Non-pigmented ciliary epithelial cell (primary cell): ENCODE measurements at regions not wholly inside any gene's neighbourhood (a gene's known extent, or its start where the extent isn't known, plus 50 kb on each side); places are given as distances from the start of the nearest gene placed in this dataset.

Experiments used
- DNase-seq: peaks from one replicate; pipeline ENCODE4 v3.0.0-alpha.2; 2010; ENCODE audit warnings: low read depth

DNA sequence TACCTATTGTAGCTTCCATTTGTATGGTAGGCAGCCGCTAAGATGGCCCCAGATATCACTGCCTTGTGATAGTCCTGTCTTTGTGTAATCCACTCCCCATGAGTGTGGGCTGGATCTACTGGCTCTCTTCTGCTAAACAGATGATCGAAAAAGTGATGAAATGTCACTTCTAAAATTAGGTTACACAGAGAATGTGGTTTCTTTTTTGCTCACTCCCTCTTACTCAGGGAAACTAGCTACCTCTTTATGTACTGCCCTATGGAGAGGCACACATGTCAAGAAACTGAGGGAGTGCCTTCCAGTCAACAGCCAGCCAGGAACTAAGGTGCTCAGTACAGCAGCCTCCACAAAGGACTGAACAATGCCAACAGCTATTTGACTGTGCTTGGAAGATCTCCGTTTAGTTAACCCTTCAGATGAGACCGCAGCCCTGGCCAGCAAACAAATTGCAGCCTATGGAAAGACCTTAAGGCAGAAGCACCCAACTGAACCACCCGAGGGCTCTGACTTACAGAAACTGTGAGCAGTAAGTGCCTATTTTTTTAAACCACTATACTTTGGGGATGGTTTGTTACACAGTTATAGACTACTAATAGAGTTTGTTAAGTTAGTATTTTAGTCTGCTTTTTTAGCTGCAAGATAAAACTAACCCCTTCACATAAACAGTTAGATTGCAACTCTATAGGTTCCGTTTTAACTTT, 113.2 kb upstream of the MAF start:
- DNase-seq: no peak

GRCh38 chr16:79712276-79712675, 111.7 kb upstream of the MAF start:
- no peak for DNase-seq

GRCh38 chr16:79707876-79708275, 107.3 kb upstream of the MAF start:
- DNase-seq: no peak

DNA sequence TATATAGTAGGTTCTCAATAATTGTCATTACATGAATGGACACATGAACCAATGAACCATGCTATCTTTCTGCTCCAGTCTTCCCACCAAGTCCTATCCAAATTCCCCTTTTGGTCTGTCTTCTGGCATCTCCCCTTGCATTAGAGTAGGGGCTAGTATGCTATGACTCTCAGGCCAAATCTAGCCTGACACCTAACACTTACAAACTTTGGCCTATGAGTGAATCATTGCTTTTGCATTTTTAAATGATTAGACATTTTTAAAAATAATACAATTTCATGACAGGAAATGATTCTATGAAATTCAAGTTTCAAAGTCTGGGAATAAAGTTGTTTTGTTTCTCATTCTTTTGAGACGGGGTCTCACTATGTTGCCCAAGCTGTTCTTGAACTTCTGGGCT, 102.5 kb upstream of the MAF start:
- DNase-seq: no peak

- no peak for DNase-seq
Observed at GRCh38 chr16:79698341-79698753, 97.8 kb upstream of the MAF start.

- DNase-seq: no peak
Observed at GRCh38 chr16:79697562-79698112, 97.1 kb upstream of the MAF start.

DNA sequence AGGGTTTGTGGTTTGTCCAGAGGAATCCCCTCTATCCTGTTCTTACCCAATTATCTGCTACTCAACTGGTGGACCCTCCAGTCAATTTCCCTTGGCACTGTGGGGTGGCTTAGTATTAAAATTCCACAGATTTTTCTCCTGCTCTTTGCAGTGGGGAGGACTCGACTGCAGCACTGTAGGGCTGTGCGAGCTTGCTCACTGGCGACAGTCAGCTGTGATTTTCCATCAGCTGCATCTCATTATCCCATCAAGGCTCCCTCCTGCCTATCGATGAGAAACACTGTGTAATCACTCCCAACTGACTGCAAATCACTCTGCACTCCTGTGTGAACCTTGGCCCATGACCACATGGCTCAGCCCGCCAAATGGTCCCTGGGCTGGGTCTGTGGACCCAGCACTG, 90.5 kb upstream of the MAF start:
- DNase-seq: no peak

DNA sequence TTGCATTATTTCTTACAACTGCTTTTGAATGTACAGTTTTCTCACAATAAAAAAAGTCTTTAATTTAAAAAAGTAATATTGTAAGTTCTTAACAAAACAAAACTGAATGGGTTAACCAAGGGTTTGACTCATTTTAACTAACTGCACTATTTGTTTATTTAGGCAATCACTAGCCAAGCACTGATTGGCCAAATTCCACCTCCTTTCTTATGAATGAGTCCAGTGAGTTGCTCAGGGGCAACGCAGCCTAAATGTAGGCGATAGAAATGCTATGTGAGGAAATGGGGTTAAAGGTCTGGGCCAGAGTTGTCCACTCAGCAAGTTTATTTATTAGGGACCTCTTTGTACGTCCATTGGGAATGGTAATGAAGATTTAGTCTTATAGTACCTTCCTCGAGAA, 89.6 kb upstream of the MAF start:
- no peak for DNase-seq

GRCh38 chr16:79687249-79688130, 87.0 kb upstream of the MAF start:
- no peak for DNase-seq

GRCh38 chr16:79685871-79686270, 85.3 kb upstream of the MAF start:
- DNase-seq: no peak

DNA sequence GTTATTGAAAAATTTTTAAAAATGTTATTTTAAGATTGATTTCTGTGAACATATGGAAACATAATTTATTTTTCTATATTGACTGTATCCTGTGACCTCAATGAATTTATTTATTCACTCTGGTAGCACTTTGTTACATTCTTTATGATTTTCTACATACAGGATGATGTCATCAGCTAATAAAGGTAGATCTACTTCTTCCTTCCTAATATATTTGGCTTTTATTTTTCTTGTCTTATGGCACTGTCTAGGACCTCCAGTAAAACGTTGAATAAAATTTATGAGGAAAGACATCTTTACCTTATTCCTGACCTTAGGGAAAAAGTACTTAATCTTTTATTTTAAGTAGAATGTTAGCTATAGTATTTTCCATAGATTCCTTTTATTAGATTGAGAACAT, 78.8 kb upstream of the MAF start:
- DNase-seq: no peak

DNA sequence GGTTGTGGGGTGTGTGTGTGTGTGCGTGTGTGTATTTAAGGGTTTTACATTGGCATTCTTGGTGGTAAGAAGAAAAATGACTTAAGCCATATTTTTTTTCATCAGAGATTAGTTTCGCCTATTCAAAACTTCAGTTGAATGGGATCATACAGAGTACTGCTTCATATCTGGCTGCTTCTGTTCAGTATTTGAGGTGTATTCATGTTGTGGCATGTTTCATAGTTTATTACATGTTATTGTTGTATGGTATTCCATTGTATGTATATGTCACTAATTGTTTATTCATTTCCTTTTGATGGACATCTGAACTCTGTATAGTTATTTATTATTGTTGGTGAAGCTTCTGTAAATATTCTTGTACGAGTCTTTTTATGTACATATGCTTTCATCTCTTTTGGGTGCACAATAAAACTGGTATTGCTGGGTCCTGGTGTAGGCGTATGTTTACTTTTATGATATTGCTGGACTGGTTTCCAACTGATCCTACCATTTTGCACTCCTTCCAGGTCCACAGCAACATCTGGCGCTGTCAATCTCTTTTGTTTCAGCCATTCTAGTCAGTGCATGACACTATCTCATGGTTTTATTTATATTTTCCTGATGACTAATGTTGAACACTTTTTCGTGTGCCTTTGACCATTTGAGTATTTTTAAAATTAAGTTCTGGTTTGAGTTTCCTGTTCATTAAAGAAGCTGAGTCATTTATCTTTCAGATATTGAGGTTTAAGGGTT, 77.4 kb upstream of the MAF start:
- DNase-seq: no peak

GRCh38 chr16:79673635-79674034, 73.1 kb upstream of the MAF start:
- no peak for DNase-seq

DNA sequence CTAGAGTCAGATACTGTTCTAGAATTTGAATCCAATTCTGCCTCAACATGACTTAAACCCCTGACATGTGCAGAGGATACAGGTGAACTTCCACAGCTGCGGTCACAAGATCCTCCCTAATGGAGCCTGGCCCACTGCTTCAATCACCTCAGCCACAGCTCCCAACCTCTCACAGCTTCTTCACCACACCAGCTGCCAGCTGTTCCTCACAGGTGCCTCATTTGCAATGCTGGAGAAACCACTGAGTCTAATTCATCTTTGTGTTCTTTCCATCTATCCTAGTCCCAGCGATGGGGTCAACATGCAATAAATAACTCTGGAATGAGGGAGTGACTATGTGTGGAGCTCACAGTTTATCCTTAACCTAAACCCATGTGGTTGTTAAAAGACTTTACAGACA, 72.0 kb upstream of the MAF start:
- DNase-seq: no peak

GRCh38 chr16:79668502-79668901, 68.0 kb upstream of the MAF start:
- no peak for DNase-seq

GRCh38 chr16:79665970-79666369, 65.4 kb upstream of the MAF start:
- no peak for DNase-seq

GRCh38 chr16:79664407-79664806, 63.9 kb upstream of the MAF start:
- DNase-seq: no peak

GRCh38 chr16:79662669-79663313, 62.3 kb upstream of the MAF start:
- no peak for DNase-seq

DNA sequence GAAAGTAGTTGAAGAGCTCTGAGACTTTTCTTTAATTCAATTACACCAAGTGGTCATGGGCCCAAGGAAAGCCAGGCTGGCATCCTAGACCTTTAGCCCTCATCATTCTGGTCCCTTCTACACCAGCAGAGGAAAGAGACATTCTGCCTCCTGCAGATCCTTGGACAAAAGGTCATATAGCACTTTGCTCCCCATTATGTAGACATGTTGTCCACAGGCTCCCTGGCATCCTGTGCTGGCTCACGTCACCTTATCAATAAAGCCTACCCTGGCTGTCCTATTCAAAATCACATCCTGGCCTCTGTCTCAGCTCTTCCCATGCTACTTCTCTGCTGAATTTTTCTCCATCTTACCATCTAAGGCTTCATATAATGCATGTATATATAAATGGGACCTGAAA, 61.6 kb upstream of the MAF start:
- DNase-seq: no peak

GRCh38 chr16:79661578-79661977, 61.0 kb upstream of the MAF start:
- DNase-seq: no peak

GRCh38 chr16:79659344-79659743, 58.8 kb upstream of the MAF start:
- DNase-seq: no peak
